Breast epithelium (tissue), 4 donors: ENCODE measurements at regions not wholly inside any gene's neighbourhood (a gene's known extent, or its start where the extent isn't known, plus 50 kb on each side); places are given as distances from the start of the nearest gene placed in this dataset.

Source experiments
- DNase-seq, 2 donors: peaks; one replicate each; pipeline ENCODE4 v3.0.0-alpha.2; 2019; ENCODE audit warnings: low spot score in 2 of 2
- H3K27ac ChIP-seq, 2 donors: fragments of 200-600 bp; sonication (generic) in 1 of 2; one replicate each; pipeline ENCODE4 v1.5.1; 2016 to 2019; ENCODE audit warnings: mild to moderate bottlenecking in 1 of 2
- H3K27me3 ChIP-seq, 2 donors: fragments of 200-600 bp; sonication (generic) in 1 of 2; one replicate each; pipeline versions ENCODE4 v1.5.1 to v1.6.0; 2017 to 2019; ENCODE audit warnings: control low read depth in 1 of 2, mild to moderate bottlenecking in 1 of 2
- H3K36me3 ChIP-seq: fragments of 200-600 bp; one replicate; pipeline ENCODE4 v1.5.1; 2019
- H3K4me1 ChIP-seq, 2 donors: fragments of 200-600 bp; sonication (generic); one replicate each; pipeline ENCODE4 v1.5.1; 2016 to 2019; ENCODE audit warnings: control low read depth in 1 of 2
- H3K4me3 ChIP-seq, 3 donors: fragments of 200-600 bp; sonication (generic); 1 replicate in 2 of 3; 2 replicates in 1 of 3; pipeline ENCODE4 v1.5.1; 2016 to 2019; ENCODE audit warnings: mild to moderate bottlenecking in 3 of 3, moderate library complexity in 2 of 3
- H3K9me3 ChIP-seq, 2 donors: fragments of 200-600 bp; sonication (generic) in 1 of 2; one replicate each; pipeline ENCODE4 v1.5.1; 2016 to 2019; ENCODE audit warnings: control low read depth in 1 of 2
- CTCF ChIP-seq, 3 donors: fragments of 450-650 bp; IDR thresholded peaks; one replicate each; pipeline ENCODE4 v1.5.1; 2016 to 2017; ENCODE audit warnings: antibody characterized with exemption in 3 of 3, mild to moderate bottlenecking in 3 of 3, moderate library complexity in 3 of 3
- POLR2A ChIP-seq: fragments of 450-650 bp; IDR thresholded peaks from one replicate; pipeline ENCODE4 v1.6.1; 2016; ENCODE audit warnings: antibody characterized with exemption, mild to moderate bottlenecking, moderate library complexity
- POLR2AphosphoS5 ChIP-seq, 3 donors: sonication (generic); formaldehyde crosslinking; IDR thresholded peaks; one replicate each; pipeline ENCODE4 v1.6.1; 2017; ENCODE audit warnings: antibody characterized with exemption in 3 of 3
- intact Hi-C: fragments of 100-400 bp; cut with DNase I; formaldehyde crosslinking; loops from one replicate; pipeline ENCODE4 v1.15.1; 2023; ENCODE audit warnings: low total_unique reads

- intact Hi-C loops, result no loop called here
- DNase-seq, result no peak
- no peak overlapping the region for H3K4me3 ChIP-seq
- no peaks in the 10 kb centered on the region for H3K4me1 ChIP-seq
- H3K9me3 ChIP-seq, result no peaks in the 10 kb centered on the region
- no peaks in the 10 kb centered on the region for H3K36me3 ChIP-seq
- H3K27ac ChIP-seq, result no peak overlapping the region
- no peaks in the 10 kb centered on the region for H3K27me3 ChIP-seq
- TF ChIP-seq CTCF (IDR thresholded peaks at IDR 0.05) (no peak), POLR2AphosphoS5 (IDR thresholded peaks at IDR 0.05) (no peak), POLR2A (no peak)
Measured at GRCh38 chr5:61683148-61683547, 351.1 kb downstream of the ZSWIM6 start.

- Histone ChIP-seq H3K9me3 (no peaks in the 10 kb centered on the region), H3K4me1 (no peaks in the 10 kb centered on the region), H3K4me3 (no peak overlapping the region), H3K36me3 (no peaks in the 10 kb centered on the region), H3K27ac (no peak overlapping the region), H3K27me3 (no peaks in the 10 kb centered on the region)
- DNase-seq, result no peak
- intact Hi-C loops, result no loop called here
- TF ChIP-seq POLR2AphosphoS5 (IDR thresholded peaks at IDR 0.05), result no peak
- TF ChIP-seq CTCF (IDR thresholded peaks at IDR 0.05), result no peak
- no peak for TF ChIP-seq POLR2A
Measured at GRCh38 chr5:61683926-61684325, 351.9 kb downstream of the ZSWIM6 start.

GRCh38 chr5:61686491-61687257 lies 354.6 kb downstream of the ZSWIM6 start:
- Histone ChIP-seq H3K27ac (no peak overlapping the region), H3K4me3 (no peak overlapping the region), H3K4me1 (no peaks in the 10 kb centered on the region), H3K9me3 (no peaks in the 10 kb centered on the region), H3K36me3 (no peaks in the 10 kb centered on the region), H3K27me3 (no peaks in the 10 kb centered on the region)
- intact Hi-C loops, result no loop called here
- TF ChIP-seq CTCF (IDR thresholded peaks at IDR 0.05) (no peak), POLR2A (no peak), POLR2AphosphoS5 (IDR thresholded peaks at IDR 0.05) (no peak)
- DNase-seq, result no peak

- TF ChIP-seq CTCF (IDR thresholded peaks at IDR 0.05), result no peak
- no peak for TF ChIP-seq POLR2AphosphoS5 (IDR thresholded peaks at IDR 0.05)
- TF ChIP-seq POLR2A, result no peak
- intact Hi-C loops, result no loop called here
- DNase-seq, result no peak
Measured at GRCh38 chr5:61687371-61687770, 355.3 kb downstream of the ZSWIM6 start.

GRCh38 chr5:61689153-61689846 lies 357.2 kb downstream of the ZSWIM6 start:
- intact Hi-C loops, result no loop called here
- no peak for DNase-seq
- Histone ChIP-seq H3K36me3 (no peaks in the 10 kb centered on the region), H3K4me3 (no peak overlapping the region), H3K27ac (no peak overlapping the region), H3K9me3 (peaks cover 0 to 8% of the 10 kb centered on the region in 2 donors), H3K4me1 (no peaks in the 10 kb centered on the region), H3K27me3 (no peaks in the 10 kb centered on the region)
- no peak for TF ChIP-seq POLR2A

More at GRCh38 chr5:61687371-61687770, 355.3 kb downstream of the ZSWIM6 start:
- H3K36me3 ChIP-seq, result no peaks in the 10 kb centered on the region
- H3K9me3 ChIP-seq, result no peaks in the 10 kb centered on the region
- no peak overlapping the region for H3K4me3 ChIP-seq
- H3K27me3 ChIP-seq, result no peaks in the 10 kb centered on the region
- no peaks in the 10 kb centered on the region for H3K4me1 ChIP-seq
- H3K27ac ChIP-seq, result no peak overlapping the region
